Kidney (tissue), 13 donors: ENCODE measurements at regions not wholly inside any gene's neighbourhood (a gene's known extent, or its start where the extent isn't known, plus 50 kb on each side); places are given as distances from the start of the nearest gene placed in this dataset.
A peak's percentile ranks its signal among the peaks of the same experiment; 100 is the strongest.

Experiments
- DNase-seq, 5 donors: peaks; one replicate each; pipeline ENCODE4 v3.0.0-alpha.2; 2013 to 2020
- FAIRE-seq: peaks from 2 replicates; lab custom pipeline; 2012; peaks lifted over from hg19 to GRCh38; lab: Jason Lieb, UNC
- H3K27ac ChIP-seq, 2 donors: one replicate each; pipeline ENCODE4 v1.7.0; 2013; ENCODE audit warnings: low read depth in 2 of 2, low read length in 2 of 2, inconsistent platforms in 1 of 2
- H3K27me3 ChIP-seq: one replicate; pipeline ENCODE4 v1.7.1; 2013; ENCODE audit warnings: low read length, inconsistent platforms; ENCODE audit not compliant: control insufficient read depth, insufficient read depth
- H3K36me3 ChIP-seq, 3 donors: one replicate each; pipeline versions ENCODE4 v1.7.0 to v1.7.1; 2013; ENCODE audit warnings: low read length in 3 of 3, control low read depth in 1 of 3, inconsistent platforms in 1 of 3; ENCODE audit not compliant: insufficient read depth in 3 of 3, control insufficient read depth in 2 of 3
- H3K4me1 ChIP-seq, 3 donors: one replicate each; pipeline versions ENCODE4 v1.7.0 to v1.7.1; 2013; ENCODE audit warnings: low read length in 3 of 3, inconsistent platforms in 1 of 3, low read depth in 1 of 3; ENCODE audit not compliant: control insufficient read depth in 2 of 3, insufficient read depth in 2 of 3
- H3K4me3 ChIP-seq, 3 donors: one replicate each; pipeline versions ENCODE4 v1.7.0 to v1.8.1; 2013; ENCODE audit warnings: low read length in 3 of 3, control low read depth in 1 of 3, inconsistent platforms in 1 of 3
- H3K9ac ChIP-seq, 3 donors: one replicate each; pipeline versions ENCODE4 v1.7.0 to v1.7.1; 2013; ENCODE audit warnings: low read length in 3 of 3, control low read depth in 1 of 3, inconsistent platforms in 1 of 3
- H3K9me3 ChIP-seq, 3 donors: one replicate each; pipeline versions ENCODE4 v1.7.0 to v1.7.1; 2013; ENCODE audit warnings: low read length in 3 of 3, control low read depth in 1 of 3, inconsistent platforms in 1 of 3; ENCODE audit not compliant: control insufficient read depth in 2 of 3, insufficient read depth in 1 of 3
- CTCF ChIP-seq: IDR thresholded peaks from 3 replicates; pipeline ENCODE4 v1.5.1; 2012; ENCODE audit warnings: mild to moderate bottlenecking, moderate library complexity, borderline replicate concordance; ENCODE audit not compliant: insufficient read depth; ENCODE audit errors: extremely low read depth
- intact Hi-C: fragments of 100-400 bp; cut with DNase I; formaldehyde crosslinking; loops from one replicate; pipeline ENCODE4 v1.11.1; 2022
- donor health status: control.
- donor health status: control.
- donor health status: control.
- donor health status: control.
- donor health status: control.
- donor health status: DM: yes; HTN: yes; CAD: no.
- donor health status: Normal renal cell carcinoma (clear cell type).

- DNase-seq: no peak
- Histone ChIP-seq H3K27me3 (no peaks in the 10 kb centered on the region), H3K9ac (no peak overlapping the region), H3K4me1 (no peaks in the 10 kb centered on the region), H3K9me3 (no peaks in the 10 kb centered on the region), H3K36me3 (no peaks in the 10 kb centered on the region), H3K27ac (no peak overlapping the region), H3K4me3 (no peak overlapping the region)
- TF ChIP-seq CTCF: no peak
- FAIRE-seq: no peak
- intact Hi-C loops: no loop called here
Observed at GRCh38 chr2:155318710-155319109, 620.2 kb downstream of the KCNJ3 start.

- no peak overlapping the region for H3K4me3 ChIP-seq
- DNase-seq (no peak), FAIRE-seq (no peak)
- H3K9me3 ChIP-seq: no peaks in the 10 kb centered on the region
- no peak for TF ChIP-seq CTCF
- intact Hi-C loops: no loop called here
- H3K4me1 ChIP-seq: no peaks in the 10 kb centered on the region
- no peaks in the 10 kb centered on the region for H3K27me3 ChIP-seq
- no peak overlapping the region for H3K27ac ChIP-seq
- H3K9ac ChIP-seq: no peak overlapping the region
- no peaks in the 10 kb centered on the region for H3K36me3 ChIP-seq
Observed at GRCh38 chr2:155315768-155316167, 617.3 kb downstream of the KCNJ3 start.

GRCh38 chr2:155310589-155310988 is 612.1 kb downstream of the KCNJ3 start:
- Histone ChIP-seq H3K9me3 (no peaks in the 10 kb centered on the region), H3K27me3 (no peaks in the 10 kb centered on the region), H3K4me3 (no peak overlapping the region), H3K9ac (no peak overlapping the region), H3K4me1 (no peaks in the 10 kb centered on the region), H3K27ac (no peak overlapping the region), H3K36me3 (no peaks in the 10 kb centered on the region)
- FAIRE-seq (peak; percentile 29), DNase-seq (peak in 2 of 5 donors; percentile 21 to 37)
- intact Hi-C loops: no loop called here
- peak; percentile 9 for TF ChIP-seq CTCF

DNA sequence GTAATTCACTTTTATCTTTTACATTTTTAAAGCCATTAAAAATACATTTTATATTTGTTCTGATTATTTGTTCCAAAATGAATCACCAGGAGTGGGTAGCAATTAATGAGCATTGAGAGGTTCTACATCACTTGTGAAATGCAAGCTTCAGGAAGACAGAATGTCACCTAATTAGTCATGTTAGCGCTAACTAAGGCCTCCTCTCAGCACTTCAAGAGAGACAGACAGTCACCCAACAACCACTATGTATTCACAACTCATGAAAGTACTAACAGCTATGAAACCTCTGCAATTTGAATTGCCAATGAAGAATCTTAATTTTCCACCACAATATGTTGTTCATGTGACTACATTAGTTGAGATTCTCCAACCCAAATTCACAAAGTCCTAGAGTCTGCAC is 611.0 kb downstream of the KCNJ3 start:
- intact Hi-C loops: no loop called here
- no peaks in the 10 kb centered on the region for H3K36me3 ChIP-seq
- H3K4me1 ChIP-seq: no peaks in the 10 kb centered on the region
- no peak overlapping the region for H3K4me3 ChIP-seq
- no peaks in the 10 kb centered on the region for H3K27me3 ChIP-seq
- H3K9ac ChIP-seq: no peak overlapping the region
- no peak for TF ChIP-seq CTCF
- FAIRE-seq (no peak), DNase-seq (no peak)
- no peak overlapping the region for H3K27ac ChIP-seq
- no peaks in the 10 kb centered on the region for H3K9me3 ChIP-seq
